H9 (cell line): ENCODE measurements at regions not wholly inside any gene's neighbourhood (a gene's known extent, or its start where the extent isn't known, plus 50 kb on each side); places are given as distances from the start of the nearest gene placed in this dataset.

Experiments used
- DNase-seq: peaks from one replicate; pipeline ENCODE4 v3.0.0-alpha.2; 2017
- H2AFZ ChIP-seq: one replicate; pipeline ENCODE4 v1.6.1; 2013; ENCODE audit warnings: mild to moderate bottlenecking, low read length, control low read depth, moderate library complexity
- H2AK5ac ChIP-seq: 2 replicates; pipeline ENCODE4 v1.6.1; 2013; ENCODE audit warnings: low read length, control low read depth, mixed read lengths; ENCODE audit not compliant: insufficient read length
- H2BK120ac ChIP-seq: one replicate; pipeline ENCODE4 v1.6.1; 2013; ENCODE audit warnings: low read depth, mild to moderate bottlenecking, low read length, control low read depth, inconsistent platforms; ENCODE audit not compliant: poor library complexity, severe bottlenecking
- H2BK12ac ChIP-seq: 2 replicates; pipeline ENCODE4 v1.6.1; 2013; ENCODE audit warnings: low read length, control low read depth, mixed read lengths, low read depth; ENCODE audit not compliant: insufficient read length
- H2BK15ac ChIP-seq: 2 replicates; pipeline ENCODE4 v1.6.1; 2013; ENCODE audit warnings: low read depth, low read length, control low read depth
- H2BK20ac ChIP-seq: one replicate; pipeline ENCODE4 v1.6.1; 2013; ENCODE audit warnings: low read depth, mild to moderate bottlenecking, low read length, control low read depth, inconsistent platforms; ENCODE audit not compliant: poor library complexity, severe bottlenecking
- H2BK5ac ChIP-seq: 2 replicates; pipeline ENCODE4 v1.6.1; 2013; ENCODE audit warnings: low read length, control low read depth, mixed read lengths; ENCODE audit not compliant: insufficient read length
- H3K14ac ChIP-seq: 2 replicates; pipeline ENCODE4 v1.6.1; 2013; ENCODE audit warnings: low read length, control low read depth; ENCODE audit not compliant: insufficient read depth
- H3K18ac ChIP-seq: 2 replicates; pipeline ENCODE4 v1.6.1; 2013; ENCODE audit warnings: low read depth, mild to moderate bottlenecking, mixed read lengths, low read length, control low read depth; ENCODE audit not compliant: insufficient read length
- H3K23ac ChIP-seq: 2 replicates; pipeline ENCODE4 v1.6.1; 2013; ENCODE audit warnings: low read length, control low read depth, mixed read lengths, low read depth; ENCODE audit not compliant: insufficient read length
- H3K23me2 ChIP-seq: 2 replicates; pipeline ENCODE4 v1.6.1; 2013; ENCODE audit warnings: low read depth, mild to moderate bottlenecking, mixed read lengths, low read length, control low read depth; ENCODE audit not compliant: insufficient read length, poor library complexity, severe bottlenecking
- H3K27ac ChIP-seq: 2 replicates; pipeline ENCODE4 v1.5.1; 2013; ENCODE audit warnings: low read length, control low read depth, mixed read lengths, low read depth; ENCODE audit not compliant: insufficient read length
- H3K27me3 ChIP-seq: 2 replicates; pipeline ENCODE4 v1.6.1; 2013; ENCODE audit warnings: low read length, control low read depth, inconsistent platforms; ENCODE audit not compliant: insufficient read depth
- H3K4ac ChIP-seq: 2 replicates; pipeline ENCODE4 v1.6.1; 2013; ENCODE audit warnings: low read depth, mild to moderate bottlenecking, control low read depth, inconsistent platforms, low read length, moderate library complexity
- H3K4me1 ChIP-seq: 2 replicates; pipeline ENCODE4 v1.6.1; 2013; ENCODE audit warnings: low read length, control low read depth, inconsistent platforms; ENCODE audit not compliant: insufficient read depth
- H3K4me2 ChIP-seq: 2 replicates; pipeline ENCODE4 v1.6.1; 2013; ENCODE audit warnings: low read length, control low read depth, mixed read lengths; ENCODE audit not compliant: insufficient read length, insufficient read depth
- H3K56ac ChIP-seq: 2 replicates; pipeline ENCODE4 v1.6.1; 2013; ENCODE audit warnings: low read depth, mild to moderate bottlenecking, mixed read lengths, low read length, control low read depth; ENCODE audit not compliant: insufficient read length
- H3K79me1 ChIP-seq: 2 replicates; pipeline ENCODE4 v1.6.1; 2013; ENCODE audit warnings: low read depth, mild to moderate bottlenecking, moderate library complexity, low read length, control low read depth, inconsistent platforms; ENCODE audit not compliant: insufficient read depth, poor library complexity, severe bottlenecking
- H3K79me2 ChIP-seq: 2 replicates; pipeline ENCODE4 v1.6.1; 2013; ENCODE audit warnings: low read length, control low read depth, inconsistent platforms; ENCODE audit not compliant: insufficient read depth
- H3K9ac ChIP-seq: 2 replicates; pipeline ENCODE4 v1.6.1; 2013; ENCODE audit warnings: low read length, control low read depth, mixed read lengths; ENCODE audit not compliant: insufficient read length; ENCODE audit errors: extremely low read depth
- H3K9me3 ChIP-seq: one replicate; pipeline ENCODE4 v1.6.1; 2013; ENCODE audit warnings: low read depth, low read length, inconsistent platforms; ENCODE audit not compliant: control insufficient read depth
- H3T11ph ChIP-seq: one replicate; pipeline ENCODE4 v1.6.1; 2013; ENCODE audit warnings: mild to moderate bottlenecking, low read length, control low read depth, inconsistent platforms
- H4K20me1 ChIP-seq: one replicate; pipeline ENCODE4 v1.6.1; 2013; ENCODE audit not compliant: control insufficient read depth, insufficient read length, insufficient read depth
- H4K5ac ChIP-seq: 2 replicates; pipeline ENCODE4 v1.6.1; 2013; ENCODE audit warnings: low read depth, mild to moderate bottlenecking, mixed read lengths, low read length, control low read depth; ENCODE audit not compliant: insufficient read length
- H4K8ac ChIP-seq: replicated peaks from 2 replicates; pipeline ENCODE4 v1.6.1; 2013; ENCODE audit warnings: low read length, control low read depth, mixed read lengths, low read depth; ENCODE audit not compliant: insufficient read length
- H4K91ac ChIP-seq: 2 replicates; pipeline ENCODE4 v1.6.1; 2013; ENCODE audit warnings: low read depth, mild to moderate bottlenecking, moderate library complexity, mixed read lengths, low read length, control low read depth; ENCODE audit not compliant: insufficient read length
- H3K27ac Mint-ChIP-seq, 3 experiments: 2 replicates in 2 of 3; 3 replicates in 1 of 3; pipeline ENCODE4 v1.8.0; 2020 to 2021; ENCODE audit warnings: mixed read lengths in 3 of 3, mild to moderate bottlenecking in 1 of 3, moderate library complexity in 1 of 3
- H3K27me3 Mint-ChIP-seq: 2 replicates; pipeline ENCODE4 v1.8.0; 2021; ENCODE audit warnings: low read depth, mild to moderate bottlenecking, moderate library complexity, mixed read lengths
- H3K36me3 Mint-ChIP-seq, 3 experiments: 2 replicates in 2 of 3; 3 replicates in 1 of 3; pipeline ENCODE4 v1.8.0; 2020 to 2021; ENCODE audit warnings: low read depth in 3 of 3, mixed read lengths in 3 of 3; ENCODE audit not compliant: insufficient read depth in 1 of 3
- H3K4me1 Mint-ChIP-seq, 2 experiments: 2 replicates each; pipeline ENCODE4 v1.8.0; 2020; ENCODE audit warnings: mixed read lengths in 2 of 2
- H3K4me3 Mint-ChIP-seq, 2 experiments: 2 replicates in 1 of 2; 3 replicates in 1 of 2; pipeline ENCODE4 v1.8.0; 2020 to 2021; ENCODE audit warnings: mild to moderate bottlenecking in 2 of 2, mixed read lengths in 2 of 2, moderate library complexity in 1 of 2
- H3K9me3 Mint-ChIP-seq, 2 experiments: 2 replicates in 1 of 2; 3 replicates in 1 of 2; pipeline ENCODE4 v1.8.0; 2020; ENCODE audit warnings: mild to moderate bottlenecking in 2 of 2, mixed read lengths in 2 of 2, moderate library complexity in 1 of 2
- CTCF ChIP-seq: fragments of 200-600 bp; sonication (generic); conservative IDR thresholded peaks from 3 replicates; pipeline ENCODE4 v1.8.0; 2021; ENCODE audit warnings: antibody characterized with exemption, mild to moderate bottlenecking

GRCh38 chr12:82207556-82207955 lies 150.6 kb downstream of the CCDC59 start:
- H3K36me3 Mint-ChIP-seq, result peaks cover 4 to 20% (median 13%) of the 10 kb centered on the region in 3 experiments; a peak in 6 of 7 replicates
- Histone ChIP-seq H2BK5ac (no peak overlapping the region), H3T11ph (no peak overlapping the region), H4K8ac (no peak overlapping the region), H2BK120ac (no peak overlapping the region), H2BK15ac (no peak overlapping the region), H3K56ac (no peak overlapping the region), H4K91ac (no peak overlapping the region), H4K5ac (no peak overlapping the region), H3K4ac (no peak overlapping the region), H2AFZ (no peak overlapping the region), H3K79me2 (no peaks in the 10 kb centered on the region), H3K79me1 (no peaks in the 10 kb centered on the region), H3K4me2 (no peak overlapping the region), H3K9ac (no peak overlapping the region), H2BK20ac (no peak overlapping the region), H3K18ac (no peak overlapping the region), H3K23me2 (no peaks in the 10 kb centered on the region), H3K27me3 (no peaks in the 10 kb centered on the region), H3K27ac (no peak overlapping the region), H3K23ac (no peak overlapping the region), H2BK12ac (no peak overlapping the region), H3K9me3 (no peaks in the 10 kb centered on the region), H4K20me1 (no peaks in the 10 kb centered on the region), H3K14ac (no peak overlapping the region), H2AK5ac (no peak overlapping the region), H3K4me1 (no peaks in the 10 kb centered on the region)
- no peak for DNase-seq
- peaks cover 37 to 41% of the 10 kb centered on the region in 2 experiments for H3K9me3 Mint-ChIP-seq
- H3K4me3 Mint-ChIP-seq, result no peak overlapping the region
- TF ChIP-seq CTCF, result no peak
- no peaks in the 10 kb centered on the region for H3K4me1 Mint-ChIP-seq
- no peaks in the 10 kb centered on the region; the same call in 1 of the 2 replicates for H3K27me3 Mint-ChIP-seq
- H3K27ac Mint-ChIP-seq, result no peak overlapping the region
